H9 (cell line): ENCODE measurements at regions not wholly inside any gene's neighbourhood (a gene's known extent, or its start where the extent isn't known, plus 50 kb on each side); places are given as distances from the start of the nearest gene placed in this dataset.
A peak's percentile ranks its signal among the peaks of the same experiment; 100 is the strongest.

Experiments used
- DNase-seq: peaks from one replicate; pipeline ENCODE4 v3.0.0-alpha.2; 2017
- H2AFZ ChIP-seq: one replicate; pipeline ENCODE4 v1.6.1; 2013; ENCODE audit warnings: mild to moderate bottlenecking, low read length, control low read depth, moderate library complexity
- H2AK5ac ChIP-seq: 2 replicates; pipeline ENCODE4 v1.6.1; 2013; ENCODE audit warnings: low read length, control low read depth, mixed read lengths; ENCODE audit not compliant: insufficient read length
- H2BK120ac ChIP-seq: one replicate; pipeline ENCODE4 v1.6.1; 2013; ENCODE audit warnings: low read depth, mild to moderate bottlenecking, low read length, control low read depth, inconsistent platforms; ENCODE audit not compliant: poor library complexity, severe bottlenecking
- H2BK12ac ChIP-seq: 2 replicates; pipeline ENCODE4 v1.6.1; 2013; ENCODE audit warnings: low read length, control low read depth, mixed read lengths, low read depth; ENCODE audit not compliant: insufficient read length
- H2BK15ac ChIP-seq: 2 replicates; pipeline ENCODE4 v1.6.1; 2013; ENCODE audit warnings: low read depth, low read length, control low read depth
- H2BK20ac ChIP-seq: one replicate; pipeline ENCODE4 v1.6.1; 2013; ENCODE audit warnings: low read depth, mild to moderate bottlenecking, low read length, control low read depth, inconsistent platforms; ENCODE audit not compliant: poor library complexity, severe bottlenecking
- H2BK5ac ChIP-seq: 2 replicates; pipeline ENCODE4 v1.6.1; 2013; ENCODE audit warnings: low read length, control low read depth, mixed read lengths; ENCODE audit not compliant: insufficient read length
- H3K14ac ChIP-seq: 2 replicates; pipeline ENCODE4 v1.6.1; 2013; ENCODE audit warnings: low read length, control low read depth; ENCODE audit not compliant: insufficient read depth
- H3K18ac ChIP-seq: 2 replicates; pipeline ENCODE4 v1.6.1; 2013; ENCODE audit warnings: low read depth, mild to moderate bottlenecking, mixed read lengths, low read length, control low read depth; ENCODE audit not compliant: insufficient read length
- H3K23ac ChIP-seq: 2 replicates; pipeline ENCODE4 v1.6.1; 2013; ENCODE audit warnings: low read length, control low read depth, mixed read lengths, low read depth; ENCODE audit not compliant: insufficient read length
- H3K23me2 ChIP-seq: 2 replicates; pipeline ENCODE4 v1.6.1; 2013; ENCODE audit warnings: low read depth, mild to moderate bottlenecking, mixed read lengths, low read length, control low read depth; ENCODE audit not compliant: insufficient read length, poor library complexity, severe bottlenecking
- H3K27ac ChIP-seq: 2 replicates; pipeline ENCODE4 v1.5.1; 2013; ENCODE audit warnings: low read length, control low read depth, mixed read lengths, low read depth; ENCODE audit not compliant: insufficient read length
- H3K27me3 ChIP-seq: 2 replicates; pipeline ENCODE4 v1.6.1; 2013; ENCODE audit warnings: low read length, control low read depth, inconsistent platforms; ENCODE audit not compliant: insufficient read depth
- H3K4ac ChIP-seq: 2 replicates; pipeline ENCODE4 v1.6.1; 2013; ENCODE audit warnings: low read depth, mild to moderate bottlenecking, control low read depth, inconsistent platforms, low read length, moderate library complexity
- H3K4me1 ChIP-seq: 2 replicates; pipeline ENCODE4 v1.6.1; 2013; ENCODE audit warnings: low read length, control low read depth, inconsistent platforms; ENCODE audit not compliant: insufficient read depth
- H3K4me2 ChIP-seq: 2 replicates; pipeline ENCODE4 v1.6.1; 2013; ENCODE audit warnings: low read length, control low read depth, mixed read lengths; ENCODE audit not compliant: insufficient read length, insufficient read depth
- H3K56ac ChIP-seq: 2 replicates; pipeline ENCODE4 v1.6.1; 2013; ENCODE audit warnings: low read depth, mild to moderate bottlenecking, mixed read lengths, low read length, control low read depth; ENCODE audit not compliant: insufficient read length
- H3K79me1 ChIP-seq: 2 replicates; pipeline ENCODE4 v1.6.1; 2013; ENCODE audit warnings: low read depth, mild to moderate bottlenecking, moderate library complexity, low read length, control low read depth, inconsistent platforms; ENCODE audit not compliant: insufficient read depth, poor library complexity, severe bottlenecking
- H3K79me2 ChIP-seq: 2 replicates; pipeline ENCODE4 v1.6.1; 2013; ENCODE audit warnings: low read length, control low read depth, inconsistent platforms; ENCODE audit not compliant: insufficient read depth
- H3K9ac ChIP-seq: 2 replicates; pipeline ENCODE4 v1.6.1; 2013; ENCODE audit warnings: low read length, control low read depth, mixed read lengths; ENCODE audit not compliant: insufficient read length; ENCODE audit errors: extremely low read depth
- H3K9me3 ChIP-seq: one replicate; pipeline ENCODE4 v1.6.1; 2013; ENCODE audit warnings: low read depth, low read length, inconsistent platforms; ENCODE audit not compliant: control insufficient read depth
- H3T11ph ChIP-seq: one replicate; pipeline ENCODE4 v1.6.1; 2013; ENCODE audit warnings: mild to moderate bottlenecking, low read length, control low read depth, inconsistent platforms
- H4K20me1 ChIP-seq: one replicate; pipeline ENCODE4 v1.6.1; 2013; ENCODE audit not compliant: control insufficient read depth, insufficient read length, insufficient read depth
- H4K5ac ChIP-seq: 2 replicates; pipeline ENCODE4 v1.6.1; 2013; ENCODE audit warnings: low read depth, mild to moderate bottlenecking, mixed read lengths, low read length, control low read depth; ENCODE audit not compliant: insufficient read length
- H4K8ac ChIP-seq: replicated peaks from 2 replicates; pipeline ENCODE4 v1.6.1; 2013; ENCODE audit warnings: low read length, control low read depth, mixed read lengths, low read depth; ENCODE audit not compliant: insufficient read length
- H4K91ac ChIP-seq: 2 replicates; pipeline ENCODE4 v1.6.1; 2013; ENCODE audit warnings: low read depth, mild to moderate bottlenecking, moderate library complexity, mixed read lengths, low read length, control low read depth; ENCODE audit not compliant: insufficient read length
- H3K27ac Mint-ChIP-seq, 3 experiments: 2 replicates in 2 of 3; 3 replicates in 1 of 3; pipeline ENCODE4 v1.8.0; 2020 to 2021; ENCODE audit warnings: mixed read lengths in 3 of 3, mild to moderate bottlenecking in 1 of 3, moderate library complexity in 1 of 3
- H3K27me3 Mint-ChIP-seq: 2 replicates; pipeline ENCODE4 v1.8.0; 2021; ENCODE audit warnings: low read depth, mild to moderate bottlenecking, moderate library complexity, mixed read lengths
- H3K36me3 Mint-ChIP-seq, 3 experiments: 2 replicates in 2 of 3; 3 replicates in 1 of 3; pipeline ENCODE4 v1.8.0; 2020 to 2021; ENCODE audit warnings: low read depth in 3 of 3, mixed read lengths in 3 of 3; ENCODE audit not compliant: insufficient read depth in 1 of 3
- H3K4me1 Mint-ChIP-seq, 2 experiments: 2 replicates each; pipeline ENCODE4 v1.8.0; 2020; ENCODE audit warnings: mixed read lengths in 2 of 2
- H3K4me3 Mint-ChIP-seq, 2 experiments: 2 replicates in 1 of 2; 3 replicates in 1 of 2; pipeline ENCODE4 v1.8.0; 2020 to 2021; ENCODE audit warnings: mild to moderate bottlenecking in 2 of 2, mixed read lengths in 2 of 2, moderate library complexity in 1 of 2
- H3K9me3 Mint-ChIP-seq, 2 experiments: 2 replicates in 1 of 2; 3 replicates in 1 of 2; pipeline ENCODE4 v1.8.0; 2020; ENCODE audit warnings: mild to moderate bottlenecking in 2 of 2, mixed read lengths in 2 of 2, moderate library complexity in 1 of 2
- WGBS: extraction: QIAGEN DNeasy Blood & Tissue Kit; methylation state at CpG from one replicate; pipeline ENCODE4 v1.1.7; 2013; ENCODE audit warnings: missing lambda C conversion rate, low lambda C conversion rate, mixed read lengths; ENCODE audit not compliant: insufficient read length; ENCODE audit errors: extremely low coverage; 5-methylcytosine and 5-hydroxymethylcytosine counted together
- TF ChIP-seq, protein P1 (sequence below): fragments of 200-600 bp; sonication (generic); conservative IDR thresholded peaks from 3 replicates; pipeline ENCODE4 v1.8.0; 2021; ENCODE audit warnings: antibody characterized with exemption, mild to moderate bottlenecking

DNA sequence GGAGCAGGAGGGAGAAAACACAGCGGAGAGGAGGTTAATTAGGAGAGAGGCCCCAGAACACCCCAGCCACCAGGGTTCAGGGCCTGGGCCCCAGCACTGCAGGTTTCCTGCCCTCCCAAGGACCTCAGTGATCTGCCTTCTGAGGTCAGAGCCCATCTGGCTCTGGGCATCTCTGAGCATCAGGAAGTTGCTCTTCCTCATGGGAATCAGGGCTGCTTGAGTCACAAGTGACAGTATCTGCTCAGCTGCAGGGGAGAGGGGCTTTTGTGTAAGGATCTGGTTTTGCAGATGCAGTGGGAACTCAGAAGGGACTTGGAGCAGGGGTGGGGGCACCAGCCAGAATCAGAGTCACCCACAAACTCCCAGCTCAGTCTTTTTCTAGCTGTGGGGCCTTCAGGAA, 472.1 kb downstream of the PTPRU start:
- Mint-ChIP-seq H3K36me3 (no peaks in the 10 kb centered on the region), H3K4me1 (peaks cover 27 to 37% of the 10 kb centered on the region in 2 experiments), H3K4me3 (no peak overlapping the region; a peak in 1 of 5 replicates), H3K9me3 (no peaks in the 10 kb centered on the region; a peak in 1 of 5 replicates), H3K27ac (peak overlapping the region in 1 of 3 experiments; percentile 42; a peak in 1 of 7 replicates), H3K27me3 (peaks cover 12% of the 10 kb centered on the region)
- Histone ChIP-seq H2AK5ac (no peak overlapping the region), H3K9me3 (no peaks in the 10 kb centered on the region), H4K20me1 (no peaks in the 10 kb centered on the region), H2BK5ac (no peak overlapping the region), H3K27me3 (no peaks in the 10 kb centered on the region), H4K91ac (no peak overlapping the region), H3K56ac (no peak overlapping the region), H3K4ac (no peak overlapping the region), H4K8ac (no peak overlapping the region), H2AFZ (no peak overlapping the region), H2BK12ac (no peak overlapping the region), H3K23ac (no peak overlapping the region), H3K14ac (no peak overlapping the region), H2BK20ac (no peak overlapping the region), H3K27ac (no peak overlapping the region), H3K23me2 (no peaks in the 10 kb centered on the region), H3K79me1 (no peaks in the 10 kb centered on the region), H3K9ac (no peak overlapping the region), H3K4me2 (no peak overlapping the region), H2BK15ac (no peak overlapping the region), H4K5ac (no peak overlapping the region), H2BK120ac (no peak overlapping the region), H3T11ph (no peak overlapping the region), H3K18ac (no peak overlapping the region), H3K4me1 (no peaks in the 10 kb centered on the region), H3K79me2 (no peaks in the 10 kb centered on the region)
- TF ChIP-seq, protein P1, sequence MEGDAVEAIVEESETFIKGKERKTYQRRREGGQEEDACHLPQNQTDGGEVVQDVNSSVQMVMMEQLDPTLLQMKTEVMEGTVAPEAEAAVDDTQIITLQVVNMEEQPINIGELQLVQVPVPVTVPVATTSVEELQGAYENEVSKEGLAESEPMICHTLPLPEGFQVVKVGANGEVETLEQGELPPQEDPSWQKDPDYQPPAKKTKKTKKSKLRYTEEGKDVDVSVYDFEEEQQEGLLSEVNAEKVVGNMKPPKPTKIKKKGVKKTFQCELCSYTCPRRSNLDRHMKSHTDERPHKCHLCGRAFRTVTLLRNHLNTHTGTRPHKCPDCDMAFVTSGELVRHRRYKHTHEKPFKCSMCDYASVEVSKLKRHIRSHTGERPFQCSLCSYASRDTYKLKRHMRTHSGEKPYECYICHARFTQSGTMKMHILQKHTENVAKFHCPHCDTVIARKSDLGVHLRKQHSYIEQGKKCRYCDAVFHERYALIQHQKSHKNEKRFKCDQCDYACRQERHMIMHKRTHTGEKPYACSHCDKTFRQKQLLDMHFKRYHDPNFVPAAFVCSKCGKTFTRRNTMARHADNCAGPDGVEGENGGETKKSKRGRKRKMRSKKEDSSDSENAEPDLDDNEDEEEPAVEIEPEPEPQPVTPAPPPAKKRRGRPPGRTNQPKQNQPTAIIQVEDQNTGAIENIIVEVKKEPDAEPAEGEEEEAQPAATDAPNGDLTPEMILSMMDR: no peak
- WGBS: no CpG with 5 or more reads among the region's 1 CpG
- no peak for DNase-seq
